Trophoblast cell (in vitro differentiated cells and primary cell): ENCODE measurements at regions not wholly inside any gene's neighbourhood (a gene's known extent, or its start where the extent isn't known, plus 50 kb on each side); places are given as distances from the start of the nearest gene placed in this dataset.

Experiments
- DNase-seq, 2 donors: peaks; one replicate each; pipeline ENCODE4 v3.0.0-alpha.2; 2016
- H2AFZ ChIP-seq: 2 replicates; pipeline ENCODE4 v1.6.1; 2013; ENCODE audit warnings: low read length, moderate library complexity, mild to moderate bottlenecking; ENCODE audit not compliant: insufficient read depth, poor library complexity
- H2AK5ac ChIP-seq: 2 replicates; pipeline ENCODE4 v1.6.1; 2013; ENCODE audit warnings: mild to moderate bottlenecking, low read length
- H2BK120ac ChIP-seq: 2 replicates; pipeline ENCODE4 v1.6.1; 2013; ENCODE audit warnings: low read length, mild to moderate bottlenecking, moderate library complexity; ENCODE audit not compliant: insufficient read depth, poor library complexity
- H2BK12ac ChIP-seq: 2 replicates; pipeline ENCODE4 v1.6.1; 2013; ENCODE audit warnings: mild to moderate bottlenecking, low read length, moderate library complexity
- H2BK5ac ChIP-seq: 2 replicates; pipeline ENCODE4 v1.6.1; 2013; ENCODE audit warnings: low read length, low read depth, moderate library complexity, mild to moderate bottlenecking; ENCODE audit not compliant: poor library complexity
- H3K14ac ChIP-seq: 2 replicates; pipeline ENCODE4 v1.6.1; 2013; ENCODE audit warnings: mild to moderate bottlenecking, low read length
- H3K18ac ChIP-seq: 2 replicates; pipeline ENCODE4 v1.6.1; 2013; ENCODE audit warnings: mild to moderate bottlenecking, low read length
- H3K23ac ChIP-seq: 2 replicates; pipeline ENCODE4 v1.6.1; 2013; ENCODE audit warnings: low read length
- H3K27ac ChIP-seq: 2 replicates; pipeline ENCODE4 v1.5.1; 2013; ENCODE audit warnings: low read depth, mild to moderate bottlenecking, inconsistent platforms, low read length, moderate library complexity
- H3K27me3 ChIP-seq: 2 replicates; pipeline ENCODE4 v1.6.1; 2013; ENCODE audit warnings: inconsistent platforms, mild to moderate bottlenecking, low read length, moderate library complexity; ENCODE audit not compliant: insufficient read depth
- H3K36me3 ChIP-seq, 2 experiments: 1 replicate in 1 of 2; 2 replicates in 1 of 2; pipeline ENCODE4 v1.6.1; 2013; ENCODE audit warnings: low read length in 2 of 2, mild to moderate bottlenecking in 2 of 2, moderate library complexity in 1 of 2; ENCODE audit not compliant: insufficient read depth in 2 of 2, control insufficient read depth in 1 of 2
- H3K4ac ChIP-seq: 2 replicates; pipeline ENCODE4 v1.6.1; 2013; ENCODE audit warnings: low read depth, mild to moderate bottlenecking, low read length, moderate library complexity
- H3K4me1 ChIP-seq, 2 experiments: 1 replicate in 1 of 2; 2 replicates in 1 of 2; pipeline ENCODE4 v1.6.1; 2013; ENCODE audit warnings: low read length in 2 of 2, mild to moderate bottlenecking in 2 of 2, moderate library complexity in 1 of 2; ENCODE audit not compliant: insufficient read depth in 2 of 2, control insufficient read depth in 1 of 2
- H3K4me2 ChIP-seq: 2 replicates; pipeline ENCODE4 v1.6.1; 2013; ENCODE audit warnings: inconsistent platforms, mild to moderate bottlenecking, low read length, moderate library complexity
- H3K4me3 ChIP-seq: 2 replicates; pipeline ENCODE4 v1.5.1; 2013; ENCODE audit warnings: mild to moderate bottlenecking, low read depth, low read length, inconsistent platforms
- H3K79me1 ChIP-seq: one replicate; pipeline ENCODE4 v1.6.1; 2013; ENCODE audit warnings: low read length
- H3K79me2 ChIP-seq: 2 replicates; pipeline ENCODE4 v1.6.1; 2013; ENCODE audit warnings: low read length, mild to moderate bottlenecking; ENCODE audit not compliant: control insufficient read depth, insufficient read depth, poor library complexity
- H3K9ac ChIP-seq: 2 replicates; pipeline ENCODE4 v1.6.1; 2013; ENCODE audit warnings: mild to moderate bottlenecking, low read length
- H3K9me3 ChIP-seq: 2 replicates; pipeline ENCODE4 v1.6.1; 2013; ENCODE audit warnings: low read depth, mild to moderate bottlenecking, control low read depth, inconsistent platforms, low read length; ENCODE audit not compliant: insufficient read depth
- H4K12ac ChIP-seq: 2 replicates; pipeline ENCODE4 v1.6.1; 2013; ENCODE audit warnings: low read depth, mild to moderate bottlenecking, low read length, moderate library complexity
- H4K8ac ChIP-seq: 2 replicates; pipeline ENCODE4 v1.6.1; 2013; ENCODE audit warnings: low read depth, mild to moderate bottlenecking, low read length, moderate library complexity
- H4K91ac ChIP-seq: one replicate; pipeline ENCODE4 v1.6.1; 2013; ENCODE audit warnings: low read depth, mild to moderate bottlenecking, low read length, moderate library complexity
- WGBS: extraction: QIAGEN DNeasy Blood & Tissue Kit; methylation state at CpG from one replicate; pipeline ENCODE4 v1.1.7; 2013; ENCODE audit warnings: missing lambda C conversion rate; ENCODE audit not compliant: insufficient read length, insufficient coverage; ENCODE audit errors: extremely low coverage; 5-methylcytosine and 5-hydroxymethylcytosine counted together

GRCh38 chr6:80527552-80528052 is 421.1 kb downstream of the BCKDHB start:
- Histone ChIP-seq H2BK12ac (no peak overlapping the region), H4K12ac (no peak overlapping the region), H3K79me1 (no peaks in the 10 kb centered on the region), H2BK5ac (no peak overlapping the region), H3K27ac (no peak overlapping the region), H2AFZ (no peak overlapping the region), H2BK120ac (no peak overlapping the region), H2AK5ac (no peak overlapping the region), H3K36me3 (no peaks in the 10 kb centered on the region), H3K4me1 (peaks cover 0 to 7% of the 10 kb centered on the region in 2 experiments), H3K18ac (no peak overlapping the region), H4K91ac (no peak overlapping the region), H3K9ac (no peak overlapping the region), H3K4ac (no peak overlapping the region), H3K9me3 (no peaks in the 10 kb centered on the region), H4K8ac (no peak overlapping the region), H3K27me3 (no peaks in the 10 kb centered on the region), H3K14ac (no peak overlapping the region), H3K23ac (no peak overlapping the region), H3K4me3 (no peak overlapping the region), H3K4me2 (no peak overlapping the region), H3K79me2 (no peaks in the 10 kb centered on the region)
- no CpG with 5 or more reads among the region's 7 CpGs for WGBS
- DNase-seq: peak in 1 of 2 donors; percentile 83

GRCh38 chr6:80523531-80523997 is 417.1 kb downstream of the BCKDHB start:
- Histone ChIP-seq H3K27ac (no peak overlapping the region), H2BK12ac (no peak overlapping the region), H3K79me1 (no peaks in the 10 kb centered on the region), H4K91ac (no peak overlapping the region), H4K12ac (no peak overlapping the region), H3K36me3 (no peaks in the 10 kb centered on the region), H3K27me3 (no peaks in the 10 kb centered on the region), H4K8ac (peak overlapping the region; percentile 49), H2BK5ac (no peak overlapping the region), H3K79me2 (no peaks in the 10 kb centered on the region), H3K14ac (no peak overlapping the region), H3K4me3 (no peak overlapping the region), H3K4ac (no peak overlapping the region), H2BK120ac (no peak overlapping the region), H2AK5ac (no peak overlapping the region), H3K23ac (no peak overlapping the region), H3K9ac (no peak overlapping the region), H3K9me3 (no peaks in the 10 kb centered on the region), H3K4me1 (peaks cover 0 to 7% of the 10 kb centered on the region in 2 experiments), H3K4me2 (no peak overlapping the region), H3K18ac (no peak overlapping the region), H2AFZ (no peak overlapping the region)
- no CpG with 5 or more reads among the region's 11 CpGs for WGBS
- DNase-seq: no peak

- no CpG with 5 or more reads among the region's 5 CpGs for WGBS
- Histone ChIP-seq H3K27me3 (no peaks in the 10 kb centered on the region), H3K23ac (no peak overlapping the region), H3K4ac (no peak overlapping the region), H2AK5ac (no peak overlapping the region), H2AFZ (no peak overlapping the region), H3K79me2 (no peaks in the 10 kb centered on the region), H4K8ac (peak overlapping the region; percentile 49), H3K36me3 (no peaks in the 10 kb centered on the region), H3K14ac (no peak overlapping the region), H4K91ac (no peak overlapping the region), H3K4me2 (no peak overlapping the region), H4K12ac (no peak overlapping the region), H3K4me1 (peaks cover 0 to 7% of the 10 kb centered on the region in 2 experiments), H2BK120ac (no peak overlapping the region), H2BK12ac (no peak overlapping the region), H3K9ac (no peak overlapping the region), H3K27ac (no peak overlapping the region), H3K79me1 (no peaks in the 10 kb centered on the region), H2BK5ac (no peak overlapping the region), H3K4me3 (no peak overlapping the region), H3K9me3 (no peaks in the 10 kb centered on the region), H3K18ac (no peak overlapping the region)
- DNase-seq: no peak
Observed at GRCh38 chr6:80523010-80523409, 416.5 kb downstream of the BCKDHB start.

DNA sequence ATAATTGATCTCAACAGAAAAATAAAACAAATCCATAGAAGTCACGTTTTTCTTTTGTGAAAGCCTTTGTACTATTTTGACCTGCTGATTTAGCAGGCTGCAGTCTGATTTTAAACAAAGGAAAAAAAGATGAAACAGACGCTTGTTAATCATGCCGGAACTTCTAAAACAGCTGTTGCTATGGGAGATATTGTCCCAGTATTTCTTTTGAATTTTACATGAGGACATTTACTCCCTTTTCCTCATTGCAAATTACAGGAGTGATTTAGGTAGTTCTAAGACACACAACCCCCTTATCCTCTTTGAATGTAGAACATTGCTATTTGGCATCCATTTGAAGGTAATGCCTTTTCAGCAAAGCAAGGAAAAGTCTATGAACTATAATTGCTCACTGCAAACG is 416.1 kb downstream of the BCKDHB start:
- Histone ChIP-seq H2BK5ac (no peak overlapping the region), H4K8ac (no peak overlapping the region), H3K36me3 (no peaks in the 10 kb centered on the region), H2AFZ (no peak overlapping the region), H3K9ac (no peak overlapping the region), H3K14ac (no peak overlapping the region), H3K18ac (no peak overlapping the region), H3K23ac (no peak overlapping the region), H3K4me3 (no peak overlapping the region), H2BK12ac (no peak overlapping the region), H4K12ac (no peak overlapping the region), H2BK120ac (no peak overlapping the region), H2AK5ac (no peak overlapping the region), H3K27ac (no peak overlapping the region), H3K9me3 (no peaks in the 10 kb centered on the region), H3K79me2 (no peaks in the 10 kb centered on the region), H3K4me1 (peaks cover 0 to 4% of the 10 kb centered on the region in 2 experiments), H3K4ac (no peak overlapping the region), H3K79me1 (no peaks in the 10 kb centered on the region), H3K4me2 (no peak overlapping the region), H4K91ac (no peak overlapping the region), H3K27me3 (no peaks in the 10 kb centered on the region)
- WGBS: no CpG with 5 or more reads among the region's 4 CpGs
- DNase-seq: no peak
